ENCODE measurements at regions not wholly inside any gene's neighbourhood (a gene's known extent, or its start where the extent isn't known, plus 50 kb on each side); places are given as distances from the start of the nearest gene placed in this dataset.

DNA sequence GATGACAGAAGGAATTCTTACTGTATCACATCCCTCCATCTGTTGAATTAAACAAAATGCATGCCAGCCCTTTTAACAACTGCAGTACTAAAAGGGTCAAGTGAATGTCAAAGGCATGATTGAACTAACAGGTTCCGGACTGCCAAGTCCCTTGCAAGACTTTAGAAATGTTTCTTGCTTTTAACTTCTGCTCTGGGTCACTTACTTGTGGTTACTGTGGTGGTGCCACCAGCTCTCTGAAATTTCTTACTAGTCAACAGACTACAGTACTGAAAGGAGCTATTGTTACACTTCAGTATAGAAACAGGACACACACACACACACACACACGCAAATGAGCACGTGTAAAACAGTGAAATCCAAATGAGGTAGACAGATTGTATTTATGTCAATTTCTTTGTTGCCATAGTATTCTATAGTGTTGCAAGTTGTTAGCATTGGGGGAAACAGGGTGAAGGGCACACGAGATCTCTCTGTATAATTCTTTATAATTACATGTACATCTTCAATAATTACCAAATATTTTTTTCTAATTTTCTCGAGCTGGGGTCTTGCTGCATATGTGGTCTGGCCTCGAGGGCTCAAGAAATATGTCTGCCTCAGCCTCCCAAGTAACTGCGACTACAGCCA, 79.9 kb upstream of the SLC25A26 start:
- no peak for TF ChIP-seq GATA2 (IDR thresholded peaks at IDR 0.05; ENCODE audit: low read depth, low read length)
- no peak for TF ChIP-seq GATA3 (IDR thresholded peaks at IDR 0.05; ENCODE audit: low read depth, low read length)

DNA sequence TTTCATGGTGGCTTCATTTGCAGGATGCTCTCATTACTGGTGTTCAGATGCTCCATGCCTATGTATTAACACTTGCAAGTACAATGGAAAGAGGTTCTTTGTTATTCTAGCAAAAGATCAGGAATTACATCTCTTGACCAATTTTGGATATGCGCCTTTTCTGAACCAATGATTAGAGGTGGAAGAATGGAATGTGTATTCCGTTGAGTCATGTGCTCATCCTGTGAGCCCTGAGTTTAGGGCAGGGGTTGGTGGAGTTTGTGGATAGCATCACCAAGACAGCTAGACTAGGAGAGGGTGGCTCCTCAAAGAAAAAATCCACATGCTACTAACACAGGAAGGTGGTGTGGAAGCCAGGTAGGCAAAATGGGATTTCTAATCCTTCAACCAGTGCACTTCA, 80.7 kb upstream of the SLC25A26 start:
- TF ChIP-seq GATA2 (IDR thresholded peaks at IDR 0.05; ENCODE audit: low read depth, low read length) (no peak), GATA3 (IDR thresholded peaks at IDR 0.05; ENCODE audit: low read depth, low read length) (no peak)

DNA sequence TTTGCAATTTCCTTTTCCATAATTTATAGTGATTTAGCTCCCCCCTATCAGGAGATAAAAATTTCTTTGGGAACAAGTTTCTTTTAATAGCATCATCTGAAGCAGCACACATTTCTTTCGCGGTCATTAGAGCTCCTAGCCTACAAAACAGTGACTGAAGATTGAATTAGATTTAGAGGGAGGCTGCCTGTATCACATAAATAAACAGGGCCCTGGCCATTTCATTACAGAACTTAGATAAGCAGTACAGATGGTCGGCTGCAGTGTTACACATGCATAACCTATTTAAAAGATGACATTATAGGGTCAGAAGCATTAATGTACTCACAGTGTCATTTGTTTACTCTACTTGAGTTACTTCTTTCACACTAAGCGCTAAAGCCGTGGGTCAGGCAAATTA, 81.4 kb upstream of the SLC25A26 start:
- TF ChIP-seq GATA3 (IDR thresholded peaks at IDR 0.05; ENCODE audit: low read depth, low read length): peak; percentile 92
- TF ChIP-seq GATA2 (IDR thresholded peaks at IDR 0.05; ENCODE audit: low read depth, low read length): peak; percentile 85

DNA sequence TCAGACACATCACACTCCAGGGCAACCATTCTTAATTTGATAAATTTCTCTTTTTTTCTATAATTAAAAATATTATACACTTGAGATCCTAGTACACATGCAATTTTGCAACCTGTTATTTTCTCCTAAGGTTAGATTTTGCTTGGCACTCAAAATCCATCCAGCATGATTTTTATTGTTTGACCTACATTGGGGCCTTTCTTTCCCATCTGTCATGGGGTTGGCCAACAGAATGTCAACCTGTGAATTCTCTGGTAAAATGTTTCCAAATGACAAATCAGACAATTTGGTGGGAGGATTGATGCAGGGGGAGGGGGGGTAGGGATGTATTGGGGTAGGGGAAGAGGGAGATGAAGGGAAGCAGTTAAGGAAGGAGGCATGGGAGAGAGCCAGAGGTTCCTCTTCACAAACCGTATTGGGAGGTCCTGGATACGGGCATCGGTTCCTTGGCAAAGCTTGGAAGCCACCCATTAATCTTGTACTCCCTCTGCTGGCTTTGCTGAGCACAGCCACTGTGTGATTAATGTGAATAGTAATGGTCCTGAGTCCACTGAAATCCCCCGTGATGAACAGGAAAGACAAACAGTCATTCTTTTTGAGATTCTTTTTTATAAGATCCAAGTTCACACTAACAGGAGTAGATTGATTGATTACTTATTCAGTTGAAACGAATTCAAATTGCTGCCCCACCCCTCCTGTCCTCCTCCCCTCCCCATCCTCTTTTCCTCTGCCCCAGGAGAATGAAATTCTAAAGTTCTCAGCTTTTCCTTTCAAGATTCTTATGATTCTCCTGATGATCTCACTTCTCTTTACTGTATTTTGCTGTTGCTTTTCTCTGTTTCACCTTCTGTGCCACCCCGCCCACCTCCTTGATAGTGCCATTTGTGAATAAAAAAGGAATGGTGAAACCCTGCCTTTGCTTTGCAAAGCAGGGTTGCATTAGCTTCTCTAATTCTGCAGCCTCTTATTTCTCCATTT, 82.2 kb upstream of the SLC25A26 start:
- TF ChIP-seq GATA3 (IDR thresholded peaks at IDR 0.05; ENCODE audit: low read depth, low read length): no peak
- no peak for TF ChIP-seq GATA2 (IDR thresholded peaks at IDR 0.05; ENCODE audit: low read depth, low read length)

DNA sequence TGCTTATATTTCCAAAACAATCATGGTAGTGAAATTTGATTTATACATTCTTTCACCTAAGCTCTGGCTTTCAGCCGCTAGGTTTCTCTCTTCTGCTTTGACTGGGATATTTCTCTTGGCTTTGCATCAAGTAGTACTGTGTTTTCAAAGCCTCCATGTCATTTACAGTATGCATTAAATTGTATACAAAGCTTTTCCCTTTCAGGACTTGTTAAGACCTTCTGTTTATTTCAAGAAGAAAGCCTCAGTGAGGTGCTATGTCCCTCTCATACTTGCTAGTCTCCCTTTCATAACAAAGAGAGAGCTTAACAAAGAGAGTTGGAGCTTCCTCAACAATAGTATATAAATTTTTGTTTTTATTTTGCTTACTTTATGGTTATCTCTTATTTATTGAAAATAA, 84.2 kb upstream of the SLC25A26 start:
- no peak for TF ChIP-seq GATA2 (IDR thresholded peaks at IDR 0.05; ENCODE audit: low read depth, low read length)
- TF ChIP-seq GATA3 (IDR thresholded peaks at IDR 0.05; ENCODE audit: low read depth, low read length): no peak

DNA sequence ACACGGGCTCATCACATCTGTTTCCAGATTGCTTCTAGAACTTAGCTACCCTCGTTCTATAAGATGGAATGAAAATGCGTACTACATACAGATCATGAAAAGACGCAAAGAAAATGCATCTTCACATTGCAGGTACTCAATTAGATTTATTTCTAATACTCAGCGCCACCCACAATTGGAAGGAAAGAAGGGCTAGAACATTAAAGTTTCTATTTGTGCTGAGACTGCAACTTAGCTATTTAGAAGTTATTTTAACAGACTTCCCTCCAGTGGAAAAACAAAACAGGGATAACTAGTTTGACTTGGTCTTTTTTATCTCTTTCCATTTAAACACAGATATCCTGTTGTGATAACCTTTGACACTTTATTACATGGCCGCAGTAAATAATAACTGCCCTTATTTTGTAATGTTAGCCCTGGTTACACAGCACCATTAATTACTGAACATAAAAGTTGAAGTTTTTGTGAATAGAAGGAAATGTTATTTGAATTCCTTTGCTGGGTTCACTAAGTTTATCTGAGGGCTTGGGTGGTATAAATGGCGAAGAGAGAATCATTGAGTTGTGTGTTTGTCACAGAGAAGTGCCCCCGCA, 86.9 kb upstream of the SLC25A26 start:
- TF ChIP-seq GATA3 (IDR thresholded peaks at IDR 0.05; ENCODE audit: low read depth, low read length) (no peak), GATA2 (IDR thresholded peaks at IDR 0.05; ENCODE audit: low read depth, low read length) (no peak)

DNA sequence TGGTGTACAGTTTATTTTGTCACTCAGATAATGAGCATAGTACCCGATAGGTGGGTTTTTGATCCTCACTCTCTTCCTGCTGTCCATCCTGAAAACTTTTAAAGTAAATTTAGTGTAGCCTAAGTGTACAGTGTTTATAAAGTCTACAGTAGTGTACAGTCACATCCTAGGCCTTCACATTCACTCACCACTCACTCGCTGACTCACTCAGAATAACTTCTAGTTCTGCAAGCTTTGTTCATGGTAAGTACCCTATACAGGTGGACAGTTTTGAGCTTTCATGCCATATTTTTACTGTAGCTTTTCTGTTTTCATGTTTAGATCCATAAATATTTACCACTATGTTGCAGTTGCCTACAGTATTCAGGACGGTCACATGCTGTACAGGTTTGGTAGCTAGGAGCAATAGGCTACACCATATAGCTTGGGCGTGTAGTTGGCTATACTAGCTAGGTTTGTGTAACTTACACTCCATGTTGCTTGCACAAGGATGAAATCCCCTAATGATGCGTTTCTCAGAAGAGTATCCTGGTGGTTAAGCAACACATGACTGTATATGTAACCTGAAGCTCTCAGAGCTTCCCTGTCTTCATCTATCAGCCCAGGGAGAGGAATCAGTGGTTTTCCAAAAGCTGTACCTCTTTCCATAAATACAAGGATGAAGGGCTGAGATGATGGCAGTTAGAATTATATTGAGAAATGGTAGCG, 87.6 kb upstream of the SLC25A26 start:
- TF ChIP-seq GATA2 (IDR thresholded peaks at IDR 0.05; ENCODE audit: low read depth, low read length) (no peak), GATA3 (IDR thresholded peaks at IDR 0.05; ENCODE audit: low read depth, low read length) (no peak)

DNA sequence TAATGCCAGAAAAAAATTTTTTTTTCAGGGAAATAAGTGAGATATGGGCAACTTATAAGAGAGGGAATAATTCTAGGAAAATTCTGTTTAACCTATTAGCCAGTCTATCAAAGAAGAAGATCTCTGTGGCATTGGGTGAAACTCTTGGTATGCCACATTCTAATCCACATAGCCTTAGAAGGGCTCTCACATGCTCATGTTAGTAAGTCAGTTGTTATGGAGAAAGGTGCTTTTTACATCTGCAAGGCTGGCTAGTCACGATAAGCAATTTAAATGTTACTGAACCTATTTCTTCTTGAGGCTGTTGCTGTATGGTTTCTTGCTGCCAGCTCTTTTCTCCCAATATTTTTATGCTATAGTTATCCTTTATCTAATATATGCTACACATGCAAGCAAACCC, 89.9 kb upstream of the MAGI1 start:
- TF ChIP-seq GATA3 (IDR thresholded peaks at IDR 0.05; ENCODE audit: low read depth, low read length): no peak

DNA sequence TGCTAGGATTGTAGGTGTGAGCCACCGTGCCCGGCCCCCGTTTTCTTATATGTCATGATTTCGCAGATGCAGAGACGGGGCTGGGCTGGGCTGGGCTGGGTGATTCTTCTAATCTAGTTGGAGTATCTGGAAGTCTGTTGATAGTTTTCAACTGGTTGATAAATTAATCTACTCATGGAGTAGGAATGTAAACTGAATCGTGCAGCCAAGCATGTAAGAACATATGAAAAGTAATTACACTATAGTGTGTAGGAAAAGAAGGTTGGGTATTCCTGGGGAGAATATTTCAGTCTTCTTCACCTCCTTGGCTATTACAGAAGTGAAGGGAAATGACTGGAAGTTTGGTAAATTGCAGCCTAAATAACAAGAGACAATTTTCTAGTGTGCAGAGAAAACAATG, 82.6 kb upstream of the MAGI1 start:
- TF ChIP-seq GATA2 (IDR thresholded peaks at IDR 0.05; ENCODE audit: low read depth, low read length) (no peak), GATA3 (IDR thresholded peaks at IDR 0.05; ENCODE audit: low read depth, low read length) (no peak)

DNA sequence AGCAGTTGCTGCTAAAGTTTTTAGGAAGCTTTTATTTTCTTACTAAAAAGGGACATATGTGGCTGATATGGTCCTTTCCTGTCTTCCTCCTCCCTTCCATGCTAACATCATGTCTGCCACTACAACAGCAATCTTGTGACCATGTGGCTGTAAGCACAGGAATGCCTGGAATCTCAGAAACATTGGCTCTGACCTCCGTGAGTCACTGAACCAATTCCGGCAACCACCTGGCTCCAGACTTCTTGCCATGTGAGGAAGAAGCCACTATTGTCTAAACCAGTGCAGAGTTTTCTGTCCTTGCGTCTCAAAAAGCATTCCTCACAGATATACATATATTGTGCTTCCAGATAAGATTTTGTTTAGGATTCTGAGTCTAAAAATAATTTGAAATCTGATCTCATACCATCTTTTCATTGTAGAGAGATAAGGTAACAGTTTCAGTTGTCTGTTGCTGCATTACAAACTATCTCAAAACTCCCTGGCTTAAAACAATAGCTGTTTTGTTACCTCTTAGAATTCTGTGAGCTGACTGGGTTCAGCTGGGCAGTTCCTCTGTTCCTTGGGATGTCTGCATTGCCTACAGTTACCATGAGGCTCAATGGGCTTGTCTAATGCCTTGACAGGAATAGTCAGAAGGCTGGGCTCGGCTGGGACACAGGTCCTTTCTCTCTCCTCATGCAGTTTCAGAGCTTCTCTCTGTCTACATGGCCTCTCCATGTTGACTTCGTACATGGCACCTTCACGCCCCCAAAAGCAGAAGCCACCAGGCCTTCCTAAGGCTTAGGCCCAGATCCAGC, 77.3 kb upstream of the MAGI1 start:
- no peak for TF ChIP-seq GATA3 (IDR thresholded peaks at IDR 0.05; ENCODE audit: low read depth, low read length)
- no peak for TF ChIP-seq GATA2 (IDR thresholded peaks at IDR 0.05; ENCODE audit: low read depth, low read length)

DNA sequence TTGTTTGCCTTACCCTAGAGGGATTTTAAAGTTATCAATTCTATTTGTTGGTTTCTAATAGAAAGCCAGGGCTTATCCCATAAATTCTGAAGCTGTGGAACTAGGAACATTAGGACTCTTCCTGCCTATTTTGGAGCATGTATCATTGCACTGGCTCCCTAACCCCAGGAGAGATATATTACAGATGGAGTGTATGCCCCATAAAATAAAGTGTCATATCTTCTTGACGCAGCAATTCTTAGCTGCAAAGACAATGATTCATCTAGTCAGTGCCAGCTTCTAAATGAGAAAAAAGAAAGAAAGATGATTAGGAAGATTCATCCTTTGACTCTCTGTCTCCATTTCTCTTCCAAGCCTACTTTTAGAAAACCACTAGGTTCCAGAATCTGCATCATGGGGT, 74.8 kb upstream of the MAGI1 start:
- TF ChIP-seq GATA3 (IDR thresholded peaks at IDR 0.05; ENCODE audit: low read depth, low read length): no peak
- no peak for TF ChIP-seq GATA2 (IDR thresholded peaks at IDR 0.05; ENCODE audit: low read depth, low read length)

DNA sequence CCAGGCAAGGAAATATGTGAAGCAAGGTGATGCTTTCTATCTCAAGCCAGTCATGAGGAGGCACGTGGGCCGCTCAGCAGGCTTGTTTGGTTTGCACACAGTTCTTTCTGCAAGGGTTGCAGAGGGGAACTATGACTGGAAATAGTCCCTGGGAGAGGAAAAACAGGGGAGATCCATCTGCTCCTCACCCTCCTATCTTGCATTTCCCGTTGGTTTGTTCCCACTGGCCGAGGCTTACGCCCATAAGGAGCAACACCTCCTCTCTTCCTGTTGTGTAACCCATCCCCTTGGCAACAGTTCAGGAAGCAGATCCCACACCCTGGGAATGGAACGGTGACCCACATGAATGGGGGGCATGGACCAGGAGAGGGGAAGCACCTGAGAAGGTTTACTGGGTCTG, 72.1 kb upstream of the MAGI1 start:
- TF ChIP-seq GATA2 (IDR thresholded peaks at IDR 0.05; ENCODE audit: low read depth, low read length): no peak
- no peak for TF ChIP-seq GATA3 (IDR thresholded peaks at IDR 0.05; ENCODE audit: low read depth, low read length)

DNA sequence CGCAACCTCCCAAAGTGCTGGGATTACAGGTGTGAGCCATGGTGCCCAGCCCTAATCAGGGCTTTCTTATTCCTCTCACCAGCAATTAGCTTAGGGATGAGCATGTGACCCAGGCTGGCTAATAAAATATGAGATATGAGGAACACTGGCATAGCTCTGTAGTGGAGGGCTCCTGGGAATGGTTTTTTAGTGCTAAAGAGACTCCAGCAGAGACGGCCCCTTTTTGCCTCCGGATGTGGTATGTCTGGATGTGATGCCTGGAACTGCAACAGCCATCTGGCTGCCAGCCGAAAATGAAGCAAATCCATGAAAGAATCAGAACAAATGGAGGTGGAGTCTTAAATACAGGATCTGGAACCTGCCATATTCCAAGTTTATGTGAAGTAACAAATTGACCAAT, 69.1 kb upstream of the MAGI1 start:
- TF ChIP-seq GATA3 (IDR thresholded peaks at IDR 0.05; ENCODE audit: low read depth, low read length) (no peak), GATA2 (IDR thresholded peaks at IDR 0.05; ENCODE audit: low read depth, low read length) (no peak)
